Ecto neural progenitor cell (in vitro differentiated cells): ENCODE measurements at regions not wholly inside any gene's neighbourhood (a gene's known extent, or its start where the extent isn't known, plus 50 kb on each side); places are given as distances from the start of the nearest gene placed in this dataset.

ENCODE experiments used
- DNase-seq: peaks from one replicate; pipeline ENCODE4 v3.0.0-alpha.2; 2018; ENCODE audit warnings: low spot score

- no peak for DNase-seq
Observed at GRCh38 chr15:35159170-35159569, 74.1 kb upstream of the NANOGP8 start.

GRCh38 chr15:35151782-35152181 lies 66.7 kb upstream of the NANOGP8 start:
- no peak for DNase-seq

- no peak for DNase-seq
Observed at GRCh38 chr15:35151381-35151780, 66.3 kb upstream of the NANOGP8 start.

DNA sequence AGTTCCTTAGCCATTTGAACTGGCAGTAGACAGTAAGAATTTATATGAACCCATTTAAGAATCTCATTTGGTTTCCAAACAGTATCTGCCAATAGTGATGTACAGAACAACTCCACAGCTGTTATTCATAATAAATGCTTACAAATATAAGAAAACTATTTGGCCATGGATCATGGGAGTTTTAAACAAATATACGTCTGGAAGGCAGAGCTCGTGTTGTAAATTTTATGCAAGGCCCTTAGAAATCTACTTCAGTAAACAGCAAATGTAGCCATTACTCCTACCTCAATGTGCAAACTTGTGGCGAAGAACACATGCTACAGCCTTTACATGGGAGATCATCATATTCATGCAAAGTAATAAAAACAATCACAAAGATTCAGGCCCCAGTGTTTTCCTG lies 65.3 kb upstream of the NANOGP8 start:
- no peak for DNase-seq

GRCh38 chr15:35145336-35145735 lies 60.2 kb upstream of the NANOGP8 start:
- no peak for DNase-seq

DNA sequence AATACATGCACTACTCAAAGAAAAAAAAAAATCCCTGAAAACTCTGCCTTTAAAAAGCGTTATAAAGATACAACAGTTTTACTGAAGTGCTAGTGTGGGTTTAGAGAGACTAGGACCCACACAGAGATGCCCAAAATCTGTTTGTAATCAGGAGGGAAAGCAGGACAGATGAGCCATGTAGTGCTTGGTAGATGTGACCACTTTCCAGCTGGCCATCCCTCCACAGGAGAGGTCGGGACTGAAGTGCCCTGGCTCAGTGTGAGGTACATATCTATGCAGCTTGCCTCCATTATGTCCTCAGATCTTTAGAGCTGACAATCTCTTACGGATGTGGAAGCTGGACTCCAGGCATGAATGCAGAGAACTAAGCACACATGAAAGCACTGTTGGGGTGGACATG lies 57.5 kb upstream of the NANOGP8 start:
- DNase-seq: no peak

DNA sequence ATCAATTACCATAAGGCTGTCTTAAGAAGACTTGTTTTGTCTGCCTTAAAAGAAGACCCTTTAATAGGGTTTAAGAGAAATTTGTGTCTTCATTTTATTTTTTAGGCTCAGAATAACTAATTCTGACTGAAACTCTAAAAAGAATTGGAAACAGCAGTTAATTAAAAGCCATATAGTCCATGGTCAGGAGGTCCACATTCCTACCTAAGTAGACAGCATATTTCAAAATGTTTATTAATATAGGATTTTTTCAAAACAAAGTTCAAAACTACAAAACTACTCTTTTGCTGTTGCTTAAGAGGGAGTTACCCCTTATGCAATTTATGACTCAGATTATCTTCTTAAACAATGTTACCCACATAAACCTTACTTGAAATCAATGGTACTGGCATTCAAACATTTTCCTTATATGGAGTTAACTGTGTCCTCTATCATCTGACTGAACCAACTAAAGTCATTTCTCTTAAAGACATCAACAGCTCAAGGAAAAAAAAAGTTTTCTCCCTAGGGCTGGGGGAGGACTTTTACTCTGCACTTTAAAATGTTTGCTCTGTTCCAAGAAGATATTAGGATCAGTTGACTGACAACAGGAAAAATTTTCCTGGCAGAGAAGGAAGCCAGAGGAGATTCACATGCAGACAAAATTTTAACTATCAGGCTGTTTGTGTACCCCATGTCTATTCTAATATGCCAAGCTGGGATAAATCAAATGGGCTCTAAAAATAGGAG lies 56.8 kb upstream of the NANOGP8 start:
- DNase-seq: no peak

GRCh38 chr15:35139822-35140221 lies 54.7 kb upstream of the NANOGP8 start:
- no peak for DNase-seq

- DNase-seq: no peak
Observed at GRCh38 chr15:35137190-35137574, 52.1 kb upstream of the NANOGP8 start.

- no peak for DNase-seq
Observed at GRCh38 chr15:35136321-35137189, 51.5 kb upstream of the NANOGP8 start.
